Progenitor cell of endocrine pancreas (in vitro differentiated cells): ENCODE measurements at regions not wholly inside any gene's neighbourhood (a gene's known extent, or its start where the extent isn't known, plus 50 kb on each side); places are given as distances from the start of the nearest gene placed in this dataset.
A peak's percentile ranks its signal among the peaks of the same experiment; 100 is the strongest.
"Not testable (repeated sequence)": the region's sequence is repeated elsewhere in the genome, so short reads cannot be mapped to it uniquely, and the experiment has no call there.

Experiments
- DNase-seq: peaks from one replicate; pipeline ENCODE4 v3.0.0; 2021; ENCODE audit warnings: low spot score; ENCODE audit not compliant: unreplicated experiment
- H3K27ac Mint-ChIP-seq: 2 replicates; pipeline ENCODE4 v1.8.0; 2021; ENCODE audit warnings: mild to moderate bottlenecking, moderate library complexity, mixed read lengths
- H3K27me3 Mint-ChIP-seq: 2 replicates; pipeline ENCODE4 v1.8.0; 2021; ENCODE audit warnings: mixed read lengths
- H3K36me3 Mint-ChIP-seq: 2 replicates; pipeline ENCODE4 v1.8.0; 2022; ENCODE audit warnings: mixed read lengths; ENCODE audit not compliant: insufficient read depth
- H3K4me1 Mint-ChIP-seq: 2 replicates; pipeline ENCODE4 v1.8.0; 2021; ENCODE audit warnings: low read depth, mixed read lengths
- H3K4me3 Mint-ChIP-seq: 2 replicates; pipeline ENCODE4 v1.8.0; 2021; ENCODE audit warnings: low read depth, mild to moderate bottlenecking, moderate library complexity, mixed read lengths
- H3K9me3 Mint-ChIP-seq: 2 replicates; pipeline ENCODE4 v1.8.0; 2021; ENCODE audit warnings: low read depth, mixed read lengths
- CTCF ChIP-seq: fragments of 200-600 bp; sonication (generic); IDR thresholded peaks from one replicate; pipeline ENCODE4 v1.5.0; 2021; ENCODE audit warnings: antibody characterized with exemption, mild to moderate bottlenecking; ENCODE audit not compliant: unreplicated experiment

- no peaks in the 10 kb centered on the region for H3K27me3 Mint-ChIP-seq
- no peak overlapping the region for H3K4me3 Mint-ChIP-seq
- no peak overlapping the region for H3K27ac Mint-ChIP-seq
- peaks cover 3% of the 10 kb centered on the region for H3K36me3 Mint-ChIP-seq
- peaks cover 11% of the 10 kb centered on the region for H3K4me1 Mint-ChIP-seq
- peaks cover 23% of the 10 kb centered on the region for H3K9me3 Mint-ChIP-seq
- DNase-seq, result no peak
- TF ChIP-seq CTCF, result no peak
Observed at GRCh38 chr5:38621840-38622437, 65.5 kb upstream of the LIFR start.

- peaks cover 2% of the 10 kb centered on the region for H3K36me3 Mint-ChIP-seq
- no peak overlapping the region for H3K27ac Mint-ChIP-seq
- H3K27me3 Mint-ChIP-seq, result no peaks in the 10 kb centered on the region
- peaks cover 11% of the 10 kb centered on the region for H3K4me1 Mint-ChIP-seq
- no peak for DNase-seq
- no peak for TF ChIP-seq CTCF
- H3K9me3 Mint-ChIP-seq, result peaks cover 17% of the 10 kb centered on the region
- H3K4me3 Mint-ChIP-seq, result no peak overlapping the region
Observed at GRCh38 chr5:38622723-38623129, 66.3 kb upstream of the LIFR start.

- peaks cover 11% of the 10 kb centered on the region for H3K9me3 Mint-ChIP-seq
- H3K27me3 Mint-ChIP-seq, H3K36me3 Mint-ChIP-seq, H3K27ac Mint-ChIP-seq, H3K4me3 Mint-ChIP-seq, DNase-seq: not testable (repeated sequence)
- H3K4me1 Mint-ChIP-seq, result peaks cover 11% of the 10 kb centered on the region
Observed at GRCh38 chr5:38624541-38624940, 68.1 kb upstream of the LIFR start.

GRCh38 chr5:38631376-38631775, 74.9 kb upstream of the LIFR start:
- DNase-seq, H3K4me3 Mint-ChIP-seq, H3K27ac Mint-ChIP-seq, H3K4me1 Mint-ChIP-seq, H3K27me3 Mint-ChIP-seq: not testable (repeated sequence)
- H3K36me3 Mint-ChIP-seq, result peaks cover 13% of the 10 kb centered on the region
- peaks cover 25% of the 10 kb centered on the region for H3K9me3 Mint-ChIP-seq

- Mint-ChIP-seq H3K4me1 (peaks cover 23% of the 10 kb centered on the region), H3K4me3 (no peak overlapping the region), H3K27me3 (no peaks in the 10 kb centered on the region), H3K27ac (no peak overlapping the region), H3K9me3 (peaks cover 36% of the 10 kb centered on the region), H3K36me3 (peaks cover 18% of the 10 kb centered on the region)
- TF ChIP-seq CTCF, result no peak
- no peak for DNase-seq
Observed at GRCh38 chr5:38634568-38635369, 78.3 kb upstream of the LIFR start.

GRCh38 chr5:38636626-38637025, 80.2 kb upstream of the LIFR start:
- H3K4me3 Mint-ChIP-seq, result no peak overlapping the region
- no peak for TF ChIP-seq CTCF
- peaks cover 30% of the 10 kb centered on the region for H3K4me1 Mint-ChIP-seq
- peaks cover 31% of the 10 kb centered on the region for H3K9me3 Mint-ChIP-seq
- no peak for DNase-seq
- no peaks in the 10 kb centered on the region for H3K27me3 Mint-ChIP-seq
- H3K27ac Mint-ChIP-seq, result peak overlapping the region; percentile 46
- H3K36me3 Mint-ChIP-seq, result peaks cover 16% of the 10 kb centered on the region
